Common myeloid progenitor, CD34-positive (primary cell): ENCODE measurements at regions not wholly inside any gene's neighbourhood (a gene's known extent, or its start where the extent isn't known, plus 50 kb on each side); places are given as distances from the start of the nearest gene placed in this dataset.
A peak's percentile ranks its signal among the peaks of the same experiment; 100 is the strongest.

Experiments
- CTCF ChIA-PET: fragments of 350-600 bp; sonication (Branson Sonifier 250); formaldehyde crosslinking; loops from one replicate; lab custom pipeline; 2021; ENCODE audit warnings: antibody characterized with exemption; lab: Charles Lee
- POLR2A ChIA-PET: fragments of 350-600 bp; sonication (Branson Sonifier 250); formaldehyde crosslinking; loops from one replicate; lab custom pipeline; 2021; ENCODE audit warnings: antibody characterized with exemption; lab: Charles Lee
- DNase-seq, 3 donors: peaks; one replicate each; pipeline versions ENCODE4 v3.0.0 to v3.0.0-alpha.2; 2013
- H3K27ac ChIP-seq, 2 experiments: 1 replicate in 1 of 2; 2 replicates in 1 of 2; pipeline ENCODE4 v1.7.0; 2013; ENCODE audit warnings: inconsistent platforms in 2 of 2, low read length in 2 of 2, mild to moderate bottlenecking in 2 of 2, low read depth in 1 of 2, moderate library complexity in 1 of 2; ENCODE audit not compliant: severe bottlenecking in 2 of 2, insufficient read depth in 1 of 2, poor library complexity in 1 of 2
- H3K27me3 ChIP-seq, 5 experiments: replicated peaks in 2 of 5; 1 replicate in 3 of 5; 2 replicates in 2 of 5; pipeline versions ENCODE4 v1.6.1 to v1.7.0; 2013; ENCODE audit warnings: low read length in 4 of 5, mild to moderate bottlenecking in 2 of 5, moderate library complexity in 2 of 5, inconsistent platforms in 1 of 5; ENCODE audit not compliant: insufficient read depth in 5 of 5, control insufficient read depth in 4 of 5
- H3K36me3 ChIP-seq, 4 experiments: 1 replicate in 2 of 4; 2 replicates in 2 of 4; pipeline versions ENCODE4 v1.6.1 to v1.7.0; 2013; ENCODE audit warnings: low read length in 3 of 4, control low read depth in 1 of 4, mild to moderate bottlenecking in 1 of 4; ENCODE audit not compliant: control insufficient read depth in 4 of 4, insufficient read depth in 4 of 4
- H3K4me1 ChIP-seq, 4 experiments: 1 replicate in 3 of 4; 2 replicates in 1 of 4; pipeline versions ENCODE4 v1.6.1 to v1.7.1; 2013; ENCODE audit warnings: low read length in 3 of 4, mild to moderate bottlenecking in 3 of 4, control low read depth in 1 of 4, inconsistent platforms in 1 of 4, moderate library complexity in 1 of 4; ENCODE audit not compliant: control insufficient read depth in 4 of 4, insufficient read depth in 4 of 4; ENCODE audit errors: control extremely low read depth in 1 of 4
- H3K4me3 ChIP-seq, 7 experiments: 1 replicate in 4 of 7; 2 replicates in 3 of 7; pipeline versions ENCODE4 v1.5.1 to v1.7.0; 2013; ENCODE audit warnings: mild to moderate bottlenecking in 7 of 7, low read length in 6 of 7, moderate library complexity in 6 of 7, inconsistent platforms in 2 of 7, low read depth in 2 of 7, control low read depth in 1 of 7; ENCODE audit not compliant: insufficient read depth in 4 of 7, control insufficient read depth in 1 of 7; ENCODE audit errors: extremely low read depth in 1 of 7
- H3K9me3 ChIP-seq, 5 experiments: 1 replicate in 4 of 5; 2 replicates in 1 of 5; pipeline versions ENCODE4 v1.6.1 to v1.7.1; 2013; ENCODE audit warnings: low read length in 4 of 5, mild to moderate bottlenecking in 2 of 5, inconsistent platforms in 1 of 5, low read depth in 1 of 5, moderate library complexity in 1 of 5; ENCODE audit not compliant: control insufficient read depth in 4 of 5, insufficient read depth in 2 of 5; ENCODE audit errors: control extremely low read depth in 1 of 5
- WGBS: methylation state at CpG from one replicate; pipeline ENCODE4 v1.1.5; 2013; ENCODE audit not compliant: insufficient coverage; 5-methylcytosine and 5-hydroxymethylcytosine counted together

GRCh38 chr11:134478611-134479010, 66.6 kb upstream of the B3GAT1 start:
- no peaks in the 10 kb centered on the region for H3K36me3 ChIP-seq
- DNase-seq: no peak
- ChIA-PET CTCF (no interaction called here), POLR2A (interaction anchor here (0.6 kb wide), 1 partner anchor 30 kb away, joined by 3 read pairs; no protein-coding TSS in a partner anchor)
- peaks cover 0 to 29% (median 4%) of the 10 kb centered on the region in 5 experiments for H3K27me3 ChIP-seq
- H3K4me1 ChIP-seq: no peaks in the 10 kb centered on the region
- no peak overlapping the region for H3K27ac ChIP-seq
- H3K9me3 ChIP-seq: peaks cover 0 to 2% (median 0%) of the 10 kb centered on the region in 5 experiments
- H3K4me3 ChIP-seq: no peak overlapping the region
- 46% methylated on average over 2 of the region's 2 CpGs for WGBS

DNA sequence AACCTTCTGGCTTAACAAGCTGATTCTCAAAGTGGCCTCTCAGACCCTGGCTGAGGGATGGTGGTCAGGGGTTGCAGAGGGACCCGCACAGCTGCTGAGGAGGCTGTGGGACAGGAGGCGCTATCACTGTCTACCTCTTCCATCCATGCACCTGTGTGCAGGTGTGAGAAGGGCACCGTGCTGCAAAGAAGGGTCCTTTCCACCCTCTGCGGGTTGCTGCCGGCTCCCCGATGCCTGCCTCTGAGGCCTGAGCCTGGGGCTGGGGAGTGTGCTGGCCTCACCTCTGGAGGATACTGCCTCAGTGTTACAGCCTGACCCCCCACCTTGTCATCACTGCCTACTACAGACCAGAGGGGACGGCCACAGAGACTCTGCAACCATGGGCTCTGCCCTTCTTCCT, 66.1 kb upstream of the B3GAT1 start:
- CTCF ChIA-PET: no interaction called here
- DNase-seq: no peak
- H3K36me3 ChIP-seq: no peaks in the 10 kb centered on the region
- H3K4me3 ChIP-seq: no peak overlapping the region
- peaks cover 0 to 2% (median 0%) of the 10 kb centered on the region in 5 experiments for H3K9me3 ChIP-seq
- no peak overlapping the region for H3K27ac ChIP-seq
- H3K27me3 ChIP-seq: peaks cover 0 to 32% (median 4%) of the 10 kb centered on the region in 5 experiments
- H3K4me1 ChIP-seq: no peaks in the 10 kb centered on the region
- 85% methylated on average over 6 of the region's 7 CpGs for WGBS
- POLR2A ChIA-PET: no interaction called here

DNA sequence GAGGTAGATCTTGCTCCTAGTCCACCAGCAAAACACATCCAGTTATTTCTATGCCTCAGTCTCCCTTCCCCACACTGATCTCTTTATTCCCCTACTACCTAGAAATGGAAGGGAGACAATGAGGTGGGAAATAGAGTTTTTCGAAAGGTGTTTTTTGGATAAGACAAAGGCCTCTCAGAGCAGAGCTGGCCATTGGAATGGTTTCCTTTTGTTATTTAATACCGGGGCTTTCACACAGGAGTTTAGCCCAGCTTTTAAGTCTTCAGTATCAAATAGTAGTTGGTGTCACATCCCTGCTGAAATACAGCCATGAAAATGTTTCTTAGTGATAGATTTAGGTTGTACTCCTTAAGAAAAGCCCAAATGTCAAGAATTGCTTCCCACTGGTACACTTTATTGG, 65.4 kb upstream of the B3GAT1 start:
- POLR2A ChIA-PET: no interaction called here
- Histone ChIP-seq H3K4me3 (no peak overlapping the region), H3K27ac (no peak overlapping the region), H3K27me3 (peaks cover 0 to 35% (median 4%) of the 10 kb centered on the region in 5 experiments), H3K36me3 (no peaks in the 10 kb centered on the region), H3K9me3 (peaks cover 0 to 2% (median 0%) of the 10 kb centered on the region in 5 experiments), H3K4me1 (no peaks in the 10 kb centered on the region)
- CTCF ChIA-PET: no interaction called here
- no peak for DNase-seq
- WGBS: 33% methylated on average over 1 of the region's 2 CpGs

DNA sequence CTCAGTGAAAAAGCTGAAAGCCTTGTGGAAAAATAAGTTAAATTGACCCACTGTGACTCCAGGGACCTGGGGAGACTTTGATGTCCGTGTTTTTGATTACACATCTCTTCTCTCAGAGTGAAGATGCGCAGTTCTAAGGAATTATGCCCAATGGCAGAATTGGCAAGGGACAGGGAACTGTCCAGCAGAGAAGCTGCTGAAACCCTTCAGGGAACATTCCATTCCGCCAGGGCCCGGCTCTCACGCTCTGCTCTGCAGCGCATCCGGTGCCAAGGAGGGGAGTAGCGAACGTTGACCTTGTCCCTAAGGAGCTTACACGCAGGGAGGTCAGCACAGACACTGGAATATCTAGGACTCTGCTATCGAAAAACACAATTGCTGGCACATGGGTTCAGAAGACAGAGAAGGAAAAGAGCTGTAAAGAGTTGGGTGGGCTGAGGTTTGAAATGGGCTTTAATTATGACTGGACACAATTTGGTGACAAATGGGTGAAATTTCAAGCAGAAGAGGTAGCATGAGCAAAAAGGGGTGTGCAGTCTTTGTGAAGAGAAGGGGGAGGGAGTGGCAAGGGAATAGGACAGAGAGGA, 64.5 kb upstream of the B3GAT1 start:
- no peak overlapping the region for H3K27ac ChIP-seq
- ChIA-PET CTCF (interaction anchor here (0.9 kb wide), 1 partner anchor 18 kb away, joined by 3 read pairs; no protein-coding TSS in a partner anchor), POLR2A (no interaction called here)
- H3K4me1 ChIP-seq: no peaks in the 10 kb centered on the region
- 21% methylated on average over 11 of the region's 11 CpGs for WGBS
- DNase-seq: peak in 2 of 3 donors; percentile 6 to 7
- H3K36me3 ChIP-seq: no peaks in the 10 kb centered on the region
- H3K9me3 ChIP-seq: peaks cover 0 to 2% (median 0%) of the 10 kb centered on the region in 5 experiments
- H3K4me3 ChIP-seq: no peak overlapping the region
- peaks cover 0 to 43% (median 4%) of the 10 kb centered on the region in 5 experiments for H3K27me3 ChIP-seq

- ChIA-PET CTCF (interaction anchor here (0.9 kb wide), 1 partner anchor 17 kb away, joined by 3 read pairs; no protein-coding TSS in a partner anchor), POLR2A (no interaction called here)
- Histone ChIP-seq H3K4me1 (no peaks in the 10 kb centered on the region), H3K27me3 (peaks cover 0 to 48% (median 8%) of the 10 kb centered on the region in 5 experiments), H3K4me3 (no peak overlapping the region), H3K27ac (no peak overlapping the region), H3K9me3 (peaks cover 0 to 2% (median 0%) of the 10 kb centered on the region in 5 experiments), H3K36me3 (no peaks in the 10 kb centered on the region)
- WGBS: 73% methylated on average over 4 of the region's 7 CpGs
- DNase-seq: no peak
These were observed 63.9 kb upstream of the B3GAT1 start for GRCh38 chr11:134475951-134476350.

- Histone ChIP-seq H3K27me3 (peaks cover 2 to 57% (median 15%) of the 10 kb centered on the region in 5 experiments), H3K36me3 (no peaks in the 10 kb centered on the region), H3K9me3 (peaks cover 0 to 2% (median 0%) of the 10 kb centered on the region in 5 experiments), H3K4me1 (no peaks in the 10 kb centered on the region), H3K27ac (no peak overlapping the region), H3K4me3 (no peak overlapping the region)
- no peak for DNase-seq
- CTCF ChIA-PET: no interaction called here
- POLR2A ChIA-PET: no interaction called here
- WGBS: 85% methylated on average over 9 of the region's 9 CpGs
These were observed 62.9 kb upstream of the B3GAT1 start for GRCh38 chr11:134474942-134475341.

DNA sequence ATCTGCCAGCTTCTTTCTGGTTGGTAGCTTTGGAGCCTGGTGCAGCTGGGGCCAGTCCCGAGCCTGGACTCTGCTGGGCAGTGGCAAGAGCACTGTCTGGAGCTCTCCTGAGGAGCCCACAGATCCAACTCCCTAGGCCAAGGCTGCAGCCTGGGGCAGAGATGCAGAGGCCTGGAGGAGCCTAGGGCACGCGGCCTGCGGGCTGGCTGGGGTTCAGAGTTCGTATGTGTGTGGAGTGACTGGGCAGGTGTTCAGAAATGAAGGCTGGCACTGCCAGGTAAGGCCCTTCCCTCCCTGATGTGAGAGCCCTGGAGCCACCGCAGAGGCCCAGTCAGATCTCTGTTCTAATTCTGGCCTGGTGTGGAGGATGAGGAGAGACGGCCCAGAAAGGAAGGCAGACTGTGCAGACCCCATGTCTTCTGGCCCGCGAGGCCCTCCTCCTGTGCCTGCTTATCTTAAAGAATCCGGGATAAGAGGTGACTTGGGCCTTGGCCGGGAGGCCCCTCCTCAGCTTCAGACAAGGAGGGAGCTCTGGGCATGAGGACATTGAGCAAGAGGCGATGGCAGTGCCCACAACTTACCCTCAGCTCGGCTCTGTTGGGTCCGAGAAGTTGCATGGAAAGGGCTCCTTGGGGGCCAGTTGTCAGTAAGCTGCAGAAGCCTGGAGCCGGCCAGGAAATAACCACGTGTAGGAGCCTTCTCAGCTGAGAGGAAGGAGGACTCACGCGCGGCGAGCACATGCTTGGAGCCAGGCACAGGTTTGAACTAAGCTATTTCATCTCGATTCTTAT, 62.2 kb upstream of the B3GAT1 start:
- Histone ChIP-seq H3K27ac (no peak overlapping the region), H3K27me3 (peaks cover 2 to 58% (median 17%) of the 10 kb centered on the region in 5 experiments), H3K4me1 (no peaks in the 10 kb centered on the region), H3K9me3 (peaks cover 0 to 2% (median 0%) of the 10 kb centered on the region in 5 experiments), H3K36me3 (no peaks in the 10 kb centered on the region), H3K4me3 (no peak overlapping the region)
- DNase-seq: no peak
- ChIA-PET CTCF (no interaction called here), POLR2A (no interaction called here)
- 93% methylated on average over 18 of the region's 21 CpGs for WGBS
